Loucy (cell line): ENCODE measurements at regions not wholly inside any gene's neighbourhood (a gene's known extent, or its start where the extent isn't known, plus 50 kb on each side); places are given as distances from the start of the nearest gene placed in this dataset.

Source experiments
- H2AFZ ChIP-seq: fragments of 200-600 bp; sonication (generic); 2 replicates; pipeline ENCODE4 v1.6.0; 2016; ENCODE audit warnings: antibody characterized with exemption, mild to moderate bottlenecking, low read length, moderate library complexity
- H3F3A ChIP-seq: fragments of 200-600 bp; 2 replicates; pipeline ENCODE4 v1.6.0; 2016; ENCODE audit warnings: antibody characterized with exemption, low read depth, mild to moderate bottlenecking
- H3K27me3 ChIP-seq: fragments of 200-600 bp; sonication (generic); 2 replicates; pipeline ENCODE4 v1.6.1; 2014; ENCODE audit warnings: low read length, mild to moderate bottlenecking; ENCODE audit not compliant: insufficient read depth, poor library complexity, severe bottlenecking
- H3K36me3 ChIP-seq: fragments of 200-600 bp; sonication (generic); 2 replicates; pipeline ENCODE4 v1.6.1; 2016; ENCODE audit warnings: low read length; ENCODE audit not compliant: insufficient read depth
- H3K4me1 ChIP-seq: fragments of 200-600 bp; sonication (generic); 2 replicates; pipeline ENCODE4 v1.5.1; 2014; ENCODE audit warnings: low read length, mild to moderate bottlenecking; ENCODE audit not compliant: insufficient read depth, poor library complexity, severe bottlenecking
- H3K4me2 ChIP-seq: fragments of 200-600 bp; sonication (generic); 2 replicates; pipeline ENCODE4 v1.6.0; 2014; ENCODE audit warnings: antibody characterized with exemption, low read length, low read depth, mild to moderate bottlenecking; ENCODE audit not compliant: poor library complexity, severe bottlenecking
- H3K4me3 ChIP-seq: fragments of 200-600 bp; sonication (generic); 2 replicates; pipeline ENCODE4 v1.5.1; 2014; ENCODE audit warnings: low read length, mild to moderate bottlenecking, mixed read lengths; ENCODE audit not compliant: poor library complexity, severe bottlenecking
- H3K79me2 ChIP-seq: fragments of 200-600 bp; sonication (generic); 2 replicates; pipeline ENCODE4 v1.6.1; 2014; ENCODE audit warnings: low read length; ENCODE audit not compliant: insufficient read depth
- H3K9ac ChIP-seq: fragments of 200-600 bp; sonication (generic); 2 replicates; pipeline ENCODE4 v1.6.0; 2014; ENCODE audit warnings: mild to moderate bottlenecking, low read depth, low read length, moderate library complexity; ENCODE audit not compliant: poor library complexity, severe bottlenecking
- H3K9me2 ChIP-seq: fragments of 200-600 bp; sonication (generic); replicated peaks from 2 replicates; pipeline ENCODE4 v1.6.1; 2016; ENCODE audit warnings: low read depth, low read length, mixed read lengths
- H3K9me3 ChIP-seq: fragments of 200-600 bp; sonication (generic); 2 replicates; pipeline ENCODE4 v1.6.1; 2014; ENCODE audit warnings: mild to moderate bottlenecking, antibody characterized with exemption, low read length, low read depth; ENCODE audit not compliant: insufficient read depth
- H4K20me1 ChIP-seq: fragments of 200-600 bp; sonication (generic); 2 replicates; pipeline ENCODE4 v1.6.0; 2014; ENCODE audit warnings: antibody characterized with exemption, low read length, mild to moderate bottlenecking; ENCODE audit not compliant: insufficient read depth, poor library complexity, severe bottlenecking
- EZH2phosphoT487 ChIP-seq: fragments of 200-600 bp; IDR thresholded peaks from 2 replicates; pipeline ENCODE4 v1.6.1; 2018; ENCODE audit warnings: antibody characterized with exemption, mild to moderate bottlenecking, moderate library complexity, borderline replicate concordance
- TF ChIP-seq, protein P1 (sequence below): fragments of 200-600 bp; sonication (generic); conservative IDR thresholded peaks from 2 replicates; pipeline ENCODE4 v1.5.1; 2014; ENCODE audit warnings: mild to moderate bottlenecking, antibody characterized with exemption, low read length

DNA sequence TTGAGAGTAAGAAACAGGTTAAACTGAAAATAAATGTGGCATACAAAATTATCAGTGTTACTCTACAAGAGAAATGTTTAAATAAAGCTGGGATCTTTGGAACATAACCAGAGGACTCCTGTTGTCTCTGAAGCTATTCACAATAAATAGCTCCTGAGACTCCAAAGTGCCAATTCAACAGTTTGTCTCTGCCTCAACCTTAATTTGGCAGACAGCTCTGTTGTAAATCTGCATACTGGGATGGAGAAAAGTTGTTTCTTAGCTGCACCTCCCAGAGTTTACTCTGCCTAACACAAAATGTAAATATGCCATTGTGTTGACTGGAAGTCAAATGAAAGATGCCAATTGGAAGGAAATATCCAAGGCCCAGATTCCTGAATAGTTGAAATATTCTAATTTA, 238.5 kb upstream of the EPHA4 start:
- Histone ChIP-seq H3K4me2 (no peak overlapping the region), H3K4me3 (no peak overlapping the region), H3F3A (no peaks in the 10 kb centered on the region), H3K9me3 (peaks cover 3% of the 10 kb centered on the region; the same call in 1 of the 2 replicates), H3K36me3 (no peaks in the 10 kb centered on the region), H4K20me1 (no peaks in the 10 kb centered on the region), H3K4me1 (no peaks in the 10 kb centered on the region), H3K9me2 (no peaks in the 10 kb centered on the region), H3K27me3 (no peaks in the 10 kb centered on the region), H2AFZ (no peak overlapping the region), H3K9ac (no peak overlapping the region), H3K79me2 (no peaks in the 10 kb centered on the region)
- TF ChIP-seq, protein P1, sequence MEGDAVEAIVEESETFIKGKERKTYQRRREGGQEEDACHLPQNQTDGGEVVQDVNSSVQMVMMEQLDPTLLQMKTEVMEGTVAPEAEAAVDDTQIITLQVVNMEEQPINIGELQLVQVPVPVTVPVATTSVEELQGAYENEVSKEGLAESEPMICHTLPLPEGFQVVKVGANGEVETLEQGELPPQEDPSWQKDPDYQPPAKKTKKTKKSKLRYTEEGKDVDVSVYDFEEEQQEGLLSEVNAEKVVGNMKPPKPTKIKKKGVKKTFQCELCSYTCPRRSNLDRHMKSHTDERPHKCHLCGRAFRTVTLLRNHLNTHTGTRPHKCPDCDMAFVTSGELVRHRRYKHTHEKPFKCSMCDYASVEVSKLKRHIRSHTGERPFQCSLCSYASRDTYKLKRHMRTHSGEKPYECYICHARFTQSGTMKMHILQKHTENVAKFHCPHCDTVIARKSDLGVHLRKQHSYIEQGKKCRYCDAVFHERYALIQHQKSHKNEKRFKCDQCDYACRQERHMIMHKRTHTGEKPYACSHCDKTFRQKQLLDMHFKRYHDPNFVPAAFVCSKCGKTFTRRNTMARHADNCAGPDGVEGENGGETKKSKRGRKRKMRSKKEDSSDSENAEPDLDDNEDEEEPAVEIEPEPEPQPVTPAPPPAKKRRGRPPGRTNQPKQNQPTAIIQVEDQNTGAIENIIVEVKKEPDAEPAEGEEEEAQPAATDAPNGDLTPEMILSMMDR: no peak
- no peak for TF ChIP-seq EZH2phosphoT487

DNA sequence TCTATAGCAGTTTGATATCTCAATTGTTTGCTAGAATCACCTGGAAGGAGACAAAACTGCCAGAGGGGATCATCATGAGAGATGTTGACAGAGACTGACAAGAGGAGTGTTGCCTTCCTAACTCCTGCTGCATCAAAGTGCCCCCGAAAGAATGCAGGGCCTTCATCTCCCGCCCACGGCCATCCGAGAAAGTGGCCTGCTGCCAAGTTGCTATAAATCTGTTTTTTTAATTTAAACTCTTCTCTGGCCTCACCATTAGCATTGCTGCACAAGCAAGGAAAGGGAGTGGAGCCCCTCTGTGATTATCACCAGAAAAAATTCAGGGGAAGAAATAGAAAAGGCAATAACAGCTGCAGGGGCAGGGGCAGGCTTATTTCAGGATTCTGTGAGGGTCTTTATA, 238.1 kb upstream of the EPHA4 start:
- Histone ChIP-seq H4K20me1 (no peaks in the 10 kb centered on the region), H2AFZ (no peak overlapping the region), H3K27me3 (no peaks in the 10 kb centered on the region), H3K4me3 (no peak overlapping the region), H3K9ac (no peak overlapping the region), H3K4me1 (no peaks in the 10 kb centered on the region), H3K4me2 (no peak overlapping the region), H3K36me3 (no peaks in the 10 kb centered on the region), H3K9me3 (peaks cover 3% of the 10 kb centered on the region; the same call in 1 of the 2 replicates), H3F3A (no peaks in the 10 kb centered on the region), H3K79me2 (no peaks in the 10 kb centered on the region), H3K9me2 (no peaks in the 10 kb centered on the region)
- TF ChIP-seq EZH2phosphoT487: no peak
- TF ChIP-seq, protein P1: no peak

DNA sequence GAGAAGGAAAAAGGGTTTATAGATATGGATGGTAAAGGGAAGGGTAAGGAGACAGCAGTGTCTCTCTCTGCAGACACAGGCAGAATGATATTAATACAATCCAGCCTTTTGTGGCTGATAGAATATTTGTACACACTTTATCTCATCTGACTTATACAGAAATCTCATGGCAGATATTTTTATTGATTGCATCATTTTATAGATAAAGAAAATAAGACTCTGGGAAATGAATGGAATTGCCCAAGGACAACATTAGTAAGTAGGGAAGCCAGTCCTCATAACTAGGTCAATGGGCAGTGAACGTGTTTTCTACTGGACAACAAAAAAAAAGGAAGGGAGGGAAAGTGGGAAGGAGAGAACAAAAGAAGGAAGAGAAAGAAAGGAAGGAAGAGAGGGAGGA, 236.4 kb upstream of the EPHA4 start:
- H3K4me1 ChIP-seq: no peaks in the 10 kb centered on the region

More for the DNA sequence above, 236.4 kb upstream of the EPHA4 start:
- Histone ChIP-seq H3F3A (no peaks in the 10 kb centered on the region), H3K27me3 (no peaks in the 10 kb centered on the region), H3K79me2 (no peaks in the 10 kb centered on the region), H2AFZ (no peak overlapping the region), H3K36me3 (no peaks in the 10 kb centered on the region), H3K4me3 (no peak overlapping the region), H3K9ac (no peak overlapping the region), H3K9me2 (no peaks in the 10 kb centered on the region), H3K4me2 (no peak overlapping the region), H4K20me1 (no peaks in the 10 kb centered on the region), H3K9me3 (peaks cover 3% of the 10 kb centered on the region; the same call in 1 of the 2 replicates)
- TF ChIP-seq, protein P1: no peak
- TF ChIP-seq EZH2phosphoT487: no peak
